Activated CD8-positive, alpha-beta memory T cell treated with anti-CD3 and anti-CD28 coated beads for 1 hour (primary cell): ENCODE measurements at regions not wholly inside any gene's neighbourhood (a gene's known extent, or its start where the extent isn't known, plus 50 kb on each side); places are given as distances from the start of the nearest gene placed in this dataset.

Experiments
- DNase-seq, 2 donors: peaks; one replicate each; pipeline ENCODE4 v3.0.0-alpha.2; 2020; ENCODE audit warnings: low read depth in 1 of 2; ENCODE audit errors: extremely low read depth in 1 of 2

- peak; percentile 44 to 65 for DNase-seq
Observed at GRCh38 chr10:101297901-101298486, 56.0 kb upstream of the BTRC start.

GRCh38 chr10:101299211-101299610, 54.8 kb upstream of the BTRC start:
- DNase-seq, result no peak

DNA sequence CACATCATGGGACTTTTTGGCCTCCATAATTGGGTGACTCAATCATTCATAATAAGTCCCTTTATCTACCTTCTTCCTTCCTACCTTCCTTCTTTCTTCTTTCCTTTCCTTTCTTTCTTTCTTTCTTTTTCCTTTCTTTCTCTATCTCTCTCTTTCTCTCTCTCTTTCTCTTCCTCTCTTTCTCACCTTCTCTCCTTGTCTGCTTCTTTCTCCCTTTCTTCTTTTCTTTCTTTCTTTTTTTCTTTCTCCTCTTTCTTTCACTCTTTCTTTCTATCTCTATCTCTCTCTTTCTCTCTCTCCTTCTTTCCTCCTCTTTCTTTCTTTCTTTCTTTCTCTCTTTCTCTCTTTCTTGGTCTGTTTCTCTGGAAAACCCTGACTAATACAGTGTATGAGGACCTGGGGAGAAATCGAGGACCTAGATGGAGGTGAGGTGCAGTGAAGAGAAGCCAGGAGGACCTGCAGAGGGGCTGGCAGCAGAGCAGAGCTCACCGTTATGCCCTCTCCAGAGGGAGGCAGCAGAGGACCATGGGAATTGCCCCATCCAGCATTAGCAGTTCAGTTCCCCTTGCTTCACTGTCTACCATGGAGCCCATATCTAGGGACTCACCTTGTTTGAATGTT, 52.7 kb upstream of the BTRC start:
- DNase-seq, result no peak

GRCh38 chr10:101303087-101303703, 50.8 kb upstream of the BTRC start:
- DNase-seq, result no peak
